Mesenchymal stem cell (in vitro differentiated cells and primary cell): ENCODE measurements at regions not wholly inside any gene's neighbourhood (a gene's known extent, or its start where the extent isn't known, plus 50 kb on each side); places are given as distances from the start of the nearest gene placed in this dataset.
A peak's percentile ranks its signal among the peaks of the same experiment; 100 is the strongest.

Experiments
- DNase-seq: peaks from one replicate; pipeline ENCODE4 v3.0.0-alpha.2; 2013
- H2AFZ ChIP-seq: one replicate; pipeline ENCODE4 v1.6.1; 2013; ENCODE audit warnings: low read depth, mild to moderate bottlenecking, control low read depth, inconsistent platforms, low read length, moderate library complexity
- H2AK5ac ChIP-seq: 2 replicates; pipeline ENCODE4 v1.6.1; 2013; ENCODE audit warnings: low read length, moderate library complexity, mild to moderate bottlenecking, inconsistent platforms; ENCODE audit not compliant: severe bottlenecking
- H2BK120ac ChIP-seq: one replicate; pipeline ENCODE4 v1.6.1; 2013; ENCODE audit warnings: low read depth, mild to moderate bottlenecking, inconsistent platforms, low read length, moderate library complexity
- H2BK12ac ChIP-seq, 2 experiments: one replicate each; pipeline ENCODE4 v1.6.1; 2013; ENCODE audit warnings: inconsistent platforms in 2 of 2, low read length in 2 of 2, mild to moderate bottlenecking in 2 of 2, moderate library complexity in 2 of 2, control low read depth in 1 of 2
- H2BK15ac ChIP-seq: one replicate; pipeline ENCODE4 v1.6.1; 2013; ENCODE audit warnings: mild to moderate bottlenecking, low read depth, inconsistent platforms; ENCODE audit not compliant: poor library complexity, severe bottlenecking
- H2BK5ac ChIP-seq: 2 replicates; pipeline ENCODE4 v1.6.1; 2013; ENCODE audit warnings: low read depth, mild to moderate bottlenecking, low read length, control low read depth, inconsistent platforms; ENCODE audit not compliant: poor library complexity, severe bottlenecking
- H3K14ac ChIP-seq, 2 experiments: one replicate each; pipeline ENCODE4 v1.6.1; 2013; ENCODE audit warnings: inconsistent platforms in 2 of 2, low read length in 2 of 2, control low read depth in 1 of 2, mild to moderate bottlenecking in 1 of 2, moderate library complexity in 1 of 2
- H3K18ac ChIP-seq, 2 experiments: one replicate each; pipeline ENCODE4 v1.6.1; 2013; ENCODE audit warnings: inconsistent platforms in 2 of 2, low read length in 2 of 2, control low read depth in 1 of 2, low read depth in 1 of 2, mild to moderate bottlenecking in 1 of 2
- H3K23ac ChIP-seq, 2 experiments: one replicate each; pipeline ENCODE4 v1.6.1; 2013; ENCODE audit warnings: inconsistent platforms in 2 of 2, low read length in 2 of 2, mild to moderate bottlenecking in 2 of 2, moderate library complexity in 2 of 2, control low read depth in 1 of 2
- H3K27ac ChIP-seq: 2 replicates; pipeline ENCODE4 v1.5.1; 2013; ENCODE audit warnings: mild to moderate bottlenecking, moderate library complexity, low read length, control low read depth, inconsistent platforms; ENCODE audit not compliant: poor library complexity, severe bottlenecking
- H3K27me3 ChIP-seq, 2 experiments: 2 replicates each; pipeline versions ENCODE4 v1.6.1 to v1.7.0; 2013; ENCODE audit warnings: low read length in 2 of 2, mild to moderate bottlenecking in 2 of 2, moderate library complexity in 2 of 2, control low read depth in 1 of 2, inconsistent platforms in 1 of 2; ENCODE audit not compliant: control insufficient read depth in 1 of 2, insufficient read depth in 1 of 2
- H3K36me3 ChIP-seq, 2 experiments: 2 replicates each; pipeline versions ENCODE4 v1.6.1 to v1.7.0; 2013; ENCODE audit warnings: low read length in 2 of 2, control low read depth in 1 of 2, inconsistent platforms in 1 of 2, low read depth in 1 of 2, mild to moderate bottlenecking in 1 of 2; ENCODE audit not compliant: insufficient read depth in 2 of 2, control insufficient read depth in 1 of 2
- H3K4ac ChIP-seq, 2 experiments: one replicate each; pipeline ENCODE4 v1.6.1; 2013; ENCODE audit warnings: inconsistent platforms in 2 of 2, low read length in 2 of 2, mild to moderate bottlenecking in 2 of 2, moderate library complexity in 2 of 2, control low read depth in 1 of 2, low read depth in 1 of 2
- H3K4me1 ChIP-seq: 2 replicates; pipeline ENCODE4 v1.6.1; 2013; ENCODE audit warnings: low read depth, low read length, control low read depth; ENCODE audit not compliant: control insufficient read depth, insufficient read depth
- H3K4me2 ChIP-seq: 2 replicates; pipeline ENCODE4 v1.6.1; 2013; ENCODE audit warnings: low read length, mild to moderate bottlenecking, inconsistent platforms; ENCODE audit not compliant: poor library complexity, severe bottlenecking
- H3K4me3 ChIP-seq, 2 experiments: 2 replicates each; pipeline versions ENCODE4 v1.5.1 to v1.7.0; 2013; ENCODE audit warnings: low read length in 2 of 2, mild to moderate bottlenecking in 2 of 2, control low read depth in 1 of 2, low read depth in 1 of 2; ENCODE audit not compliant: insufficient read depth in 1 of 2
- H3K79me1 ChIP-seq: replicated peaks from 2 replicates; pipeline ENCODE4 v1.6.1; 2013; ENCODE audit warnings: mild to moderate bottlenecking, control low read depth, low read length, inconsistent platforms; ENCODE audit not compliant: poor library complexity, severe bottlenecking
- H3K9ac ChIP-seq: 2 replicates; pipeline ENCODE4 v1.7.0; 2013; ENCODE audit warnings: mild to moderate bottlenecking, low read length, moderate library complexity
- H3K9me3 ChIP-seq: 2 replicates; pipeline ENCODE4 v1.7.0; 2013; ENCODE audit warnings: mild to moderate bottlenecking, low read length; ENCODE audit not compliant: control insufficient read depth
- H4K8ac ChIP-seq: one replicate; pipeline ENCODE4 v1.6.1; 2013; ENCODE audit warnings: inconsistent platforms, mild to moderate bottlenecking, low read length, moderate library complexity
- H4K91ac ChIP-seq: one replicate; pipeline ENCODE4 v1.6.1; 2013; ENCODE audit warnings: mild to moderate bottlenecking, low read length, inconsistent platforms
- WGBS: methylation state at CpG from one replicate; pipeline ENCODE4 v1.1.7; 2013; ENCODE audit warnings: mixed read lengths; 5-methylcytosine and 5-hydroxymethylcytosine counted together

- H3K9ac ChIP-seq = peak overlapping the region; percentile 83
- H3K18ac ChIP-seq = no peak overlapping the region
- no peak overlapping the region for H2BK15ac ChIP-seq
- peak overlapping the region; percentile 60 for H3K27ac ChIP-seq
- no peak overlapping the region for H4K91ac ChIP-seq
- H2BK5ac ChIP-seq = no peak overlapping the region
- no peak overlapping the region for H3K23ac ChIP-seq
- H3K36me3 ChIP-seq = peaks cover 0 to 31% of the 10 kb centered on the region in 2 experiments
- no peak overlapping the region for H2BK12ac ChIP-seq
- H3K4ac ChIP-seq = no peak overlapping the region
- H2AK5ac ChIP-seq = no peak overlapping the region
- WGBS = 85% methylated on average over 3 of the region's 3 CpGs
- H3K14ac ChIP-seq = no peak overlapping the region
- no peak overlapping the region for H4K8ac ChIP-seq
- no peak overlapping the region for H2AFZ ChIP-seq
- no peak for DNase-seq
- no peak overlapping the region for H3K4me2 ChIP-seq
- H3K4me1 ChIP-seq = peaks cover 5% of the 10 kb centered on the region
- H3K79me1 ChIP-seq = peaks cover 3% of the 10 kb centered on the region
- H3K27me3 ChIP-seq = no peaks in the 10 kb centered on the region
- H3K4me3 ChIP-seq = no peak overlapping the region
- no peaks in the 10 kb centered on the region for H3K9me3 ChIP-seq
- no peak overlapping the region for H2BK120ac ChIP-seq
Measured at GRCh38 chr6:56890066-56890465, 64.8 kb upstream of the BEND6 start.

GRCh38 chr6:56889492-56889891 is 65.4 kb upstream of the BEND6 start:
- H3K4ac ChIP-seq = peak overlapping the region in 1 of 2 experiments; percentile 57
- peak overlapping the region; percentile 81 for H3K27ac ChIP-seq
- no peak overlapping the region for H4K91ac ChIP-seq
- peak overlapping the region; percentile 83 for H3K9ac ChIP-seq
- H3K36me3 ChIP-seq = peaks cover 0 to 33% of the 10 kb centered on the region in 2 experiments
- no peak overlapping the region for H3K14ac ChIP-seq
- H3K18ac ChIP-seq = no peak overlapping the region
- H3K27me3 ChIP-seq = no peaks in the 10 kb centered on the region
- peaks cover 5% of the 10 kb centered on the region for H3K79me1 ChIP-seq
- H2BK12ac ChIP-seq = peak overlapping the region in 1 of 2 experiments; percentile 38
- H4K8ac ChIP-seq = no peak overlapping the region
- no peak overlapping the region for H3K4me3 ChIP-seq
- no peak overlapping the region for H2BK120ac ChIP-seq
- H2BK5ac ChIP-seq = no peak overlapping the region
- H2AK5ac ChIP-seq = peak overlapping the region; percentile 81
- H3K4me1 ChIP-seq = peaks cover 7% of the 10 kb centered on the region
- no peak for DNase-seq
- H3K9me3 ChIP-seq = no peaks in the 10 kb centered on the region
- H3K4me2 ChIP-seq = no peak overlapping the region
- H3K23ac ChIP-seq = no peak overlapping the region
- no peak overlapping the region for H2BK15ac ChIP-seq
- no peak overlapping the region for H2AFZ ChIP-seq

GRCh38 chr6:56888687-56889086 is 66.2 kb upstream of the BEND6 start:
- no peak for DNase-seq
- no peak overlapping the region for H2BK120ac ChIP-seq
- no peak overlapping the region for H3K4me3 ChIP-seq
- H2BK15ac ChIP-seq = no peak overlapping the region
- peaks cover 5% of the 10 kb centered on the region for H3K79me1 ChIP-seq
- no peak overlapping the region for H3K4ac ChIP-seq
- no peak overlapping the region for H3K23ac ChIP-seq
- H3K4me2 ChIP-seq = no peak overlapping the region
- no peak overlapping the region for H2AFZ ChIP-seq
- peak overlapping the region; percentile 83 for H3K9ac ChIP-seq
- H2BK12ac ChIP-seq = no peak overlapping the region
- no peak overlapping the region for H3K27ac ChIP-seq
- no peaks in the 10 kb centered on the region for H3K9me3 ChIP-seq
- H4K8ac ChIP-seq = no peak overlapping the region
- H3K27me3 ChIP-seq = no peaks in the 10 kb centered on the region
- H3K4me1 ChIP-seq = peaks cover 7% of the 10 kb centered on the region
- H3K36me3 ChIP-seq = peaks cover 0 to 41% of the 10 kb centered on the region in 2 experiments
- H4K91ac ChIP-seq = no peak overlapping the region
- H2AK5ac ChIP-seq = no peak overlapping the region
- H3K18ac ChIP-seq = no peak overlapping the region
- 100% methylated on average over 1 of the region's 1 CpG for WGBS
- H3K14ac ChIP-seq = no peak overlapping the region
- H2BK5ac ChIP-seq = no peak overlapping the region

- Histone ChIP-seq H3K27me3 (no peaks in the 10 kb centered on the region), H2AK5ac (no peak overlapping the region), H3K36me3 (peaks cover 3 to 37% of the 10 kb centered on the region in 2 experiments), H4K8ac (no peak overlapping the region), H2BK120ac (no peak overlapping the region), H2AFZ (no peak overlapping the region), H3K23ac (no peak overlapping the region), H3K4me3 (no peak overlapping the region), H2BK15ac (no peak overlapping the region), H3K9me3 (no peaks in the 10 kb centered on the region), H3K4me2 (no peak overlapping the region), H2BK5ac (no peak overlapping the region), H2BK12ac (no peak overlapping the region), H3K9ac (no peak overlapping the region), H3K4me1 (peaks cover 7% of the 10 kb centered on the region), H3K27ac (no peak overlapping the region), H3K79me1 (peaks cover 7% of the 10 kb centered on the region), H3K4ac (no peak overlapping the region), H4K91ac (no peak overlapping the region), H3K18ac (no peak overlapping the region), H3K14ac (no peak overlapping the region)
- DNase-seq = no peak
- WGBS = 100% methylated on average over 1 of the region's 1 CpG
Measured at GRCh38 chr6:56887086-56887485, 67.8 kb upstream of the BEND6 start.
